ENCODE measurements at regions not wholly inside any gene's neighbourhood (a gene's known extent, or its start where the extent isn't known, plus 50 kb on each side); places are given as distances from the start of the nearest gene placed in this dataset.
"Not testable (repeated sequence)": the region's sequence is repeated elsewhere in the genome, so short reads cannot be mapped to it uniquely, and the experiment has no call there.

GRCh38 chr7:65505320-65505633 lies 131.6 kb downstream of the ZNF92 start:
- BruUV-seq (replicated peaks); ATAC-seq; H3K79me2 ChIP-seq (ENCODE audit: control insufficient read depth, insufficient read depth, low read length); POLR2A ChIA-PET; H3K9me3 ChIP-seq (replicated peaks; ENCODE audit: control insufficient read depth, insufficient read depth, low read depth, low read length); H3K4me3 ChIP-seq; H3K9me1 ChIP-seq (ENCODE audit: control insufficient read depth, insufficient read depth, low read length); H4K20me1 ChIP-seq (replicated peaks; ENCODE audit: control insufficient read depth, insufficient read depth, low read length); H3K27me3 ChIP-seq (ENCODE audit: control insufficient read depth in 2 of 2, insufficient read depth in 2 of 2, low read length in 2 of 2); H3K27ac ChIP-seq (ENCODE audit: extremely low read depth, low read depth, low read length); DNase-seq (ENCODE audit: extremely low read depth in 1 of 4, low spot score in 3 of 4); in situ Hi-C loops (cut with MboI); FAIRE-seq; intact Hi-C loops (cut with micrococcal nuclease); H2AFZ ChIP-seq (ENCODE audit: low read depth, low read length); CTCF ChIA-PET (ENCODE audit: low intra/inter-chr PET ratio); H3K36me3 ChIP-seq (ENCODE audit: control insufficient read depth, insufficient read depth, low read length); H3K4me2 ChIP-seq (ENCODE audit: insufficient read depth, low read length); H3K9ac ChIP-seq (ENCODE audit: insufficient read depth in 1 of 2, low read depth in 2 of 2, low read length in 2 of 2): not testable (repeated sequence)
- H3K4me1 ChIP-seq (replicated peaks in 1 of 2; ENCODE audit: control insufficient read depth in 2 of 2, insufficient read depth in 2 of 2, low read length in 2 of 2): peaks cover 0 to 17% of the 10 kb centered on the region in 2 experiments; a peak in 2 of 5 replicates
- peak; percentile 52; the same call in 1 of the 2 replicates for TF ChIP-seq CEBPB (tag; IDR thresholded peaks at IDR 0.05)
- peak; percentile 4; the same call in 1 of the 2 replicates for TF ChIP-seq THRAP3 (IDR thresholded peaks at IDR 0.05; ENCODE audit: borderline replicate concordance)
- TF ChIP-seq, protein P1, sequence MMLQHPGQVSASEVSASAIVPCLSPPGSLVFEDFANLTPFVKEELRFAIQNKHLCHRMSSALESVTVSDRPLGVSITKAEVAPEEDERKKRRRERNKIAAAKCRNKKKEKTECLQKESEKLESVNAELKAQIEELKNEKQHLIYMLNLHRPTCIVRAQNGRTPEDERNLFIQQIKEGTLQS (IDR thresholded peaks at IDR 0.05): peak; percentile 19; the same call in 1 of the 2 replicates
- TF ChIP-seq, protein P1 (CRISPR knock-in tag; conservative IDR thresholded peaks at IDR 0.05): not testable (repeated sequence)
- TF ChIP-seq TRIM24 (IDR thresholded peaks at IDR 0.05): 0 out of 4 replicates have a peak, but pooled peaks of 1 of the 2 experiments have one; percentile 2
- 7% methylated on average over 3 of the region's 3 CpGs for WGBS (ENCODE audit: insufficient coverage, low coverage, missing lambda C conversion rate)

Measured in K562 (cell line).